Nephron progenitor cell (in vitro differentiated cells): ENCODE measurements at regions not wholly inside any gene's neighbourhood (a gene's known extent, or its start where the extent isn't known, plus 50 kb on each side); places are given as distances from the start of the nearest gene placed in this dataset.

Source experiments
- DNase-seq: peaks from one replicate; pipeline ENCODE4 v3.0.0; 2021
- H3K27ac Mint-ChIP-seq: 2 replicates; pipeline ENCODE4 v1.8.0; 2021; ENCODE audit warnings: mild to moderate bottlenecking, moderate library complexity, mixed read lengths
- H3K27me3 Mint-ChIP-seq: 2 replicates; pipeline ENCODE4 v1.8.0; 2021; ENCODE audit warnings: mild to moderate bottlenecking, low read depth, mixed read lengths; ENCODE audit not compliant: poor library complexity
- H3K36me3 Mint-ChIP-seq: 2 replicates; pipeline ENCODE4 v1.8.0; 2021; ENCODE audit warnings: low read depth, mixed read lengths
- H3K4me1 Mint-ChIP-seq: 2 replicates; pipeline ENCODE4 v1.8.0; 2021; ENCODE audit warnings: mixed read lengths
- H3K4me3 Mint-ChIP-seq: 2 replicates; pipeline ENCODE4 v1.8.0; 2021; ENCODE audit warnings: mild to moderate bottlenecking, moderate library complexity, mixed read lengths
- H3K9me3 Mint-ChIP-seq: 2 replicates; pipeline ENCODE4 v1.8.0; 2021; ENCODE audit warnings: mild to moderate bottlenecking, moderate library complexity, mixed read lengths
- TF ChIP-seq, protein P1 (sequence below): fragments of 200-600 bp; sonication (generic); IDR thresholded peaks from 2 replicates; pipeline ENCODE4 v1.5.0; 2021; ENCODE audit warnings: antibody characterized with exemption

DNA sequence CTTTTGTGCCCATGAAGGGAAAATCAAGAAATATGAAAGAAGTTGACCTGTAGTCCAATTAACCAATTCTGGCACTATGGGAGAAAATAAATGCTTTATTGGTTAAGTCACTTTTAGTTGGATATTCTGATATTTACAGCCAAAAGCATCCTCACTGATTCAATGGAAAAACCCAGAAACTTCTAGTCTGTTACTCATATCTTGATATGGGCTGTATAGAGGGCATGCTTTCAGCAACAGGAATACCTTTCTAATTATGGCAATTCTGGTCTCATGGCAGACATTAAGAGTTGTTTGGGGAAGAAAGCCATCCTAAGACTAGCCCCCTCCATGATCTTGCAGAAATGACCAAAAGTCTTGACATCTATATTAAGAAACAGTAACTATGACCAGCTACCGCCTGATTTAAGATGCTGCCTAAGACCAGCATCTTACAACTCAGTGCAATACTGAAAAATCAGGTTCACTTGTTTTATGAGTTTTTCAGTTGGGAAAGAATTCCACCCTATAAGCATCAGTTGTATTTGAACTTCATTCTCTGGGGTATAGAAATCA lies 91.5 kb upstream of the VAV3 start:
- H3K4me1 Mint-ChIP-seq, result peaks cover 36% of the 10 kb centered on the region
- peaks cover 9% of the 10 kb centered on the region for H3K36me3 Mint-ChIP-seq
- H3K27me3 Mint-ChIP-seq, result peaks cover 4% of the 10 kb centered on the region
- H3K4me3 Mint-ChIP-seq, result no peak overlapping the region
- no peak for DNase-seq
- no peak overlapping the region for H3K27ac Mint-ChIP-seq
- TF ChIP-seq, protein P1, sequence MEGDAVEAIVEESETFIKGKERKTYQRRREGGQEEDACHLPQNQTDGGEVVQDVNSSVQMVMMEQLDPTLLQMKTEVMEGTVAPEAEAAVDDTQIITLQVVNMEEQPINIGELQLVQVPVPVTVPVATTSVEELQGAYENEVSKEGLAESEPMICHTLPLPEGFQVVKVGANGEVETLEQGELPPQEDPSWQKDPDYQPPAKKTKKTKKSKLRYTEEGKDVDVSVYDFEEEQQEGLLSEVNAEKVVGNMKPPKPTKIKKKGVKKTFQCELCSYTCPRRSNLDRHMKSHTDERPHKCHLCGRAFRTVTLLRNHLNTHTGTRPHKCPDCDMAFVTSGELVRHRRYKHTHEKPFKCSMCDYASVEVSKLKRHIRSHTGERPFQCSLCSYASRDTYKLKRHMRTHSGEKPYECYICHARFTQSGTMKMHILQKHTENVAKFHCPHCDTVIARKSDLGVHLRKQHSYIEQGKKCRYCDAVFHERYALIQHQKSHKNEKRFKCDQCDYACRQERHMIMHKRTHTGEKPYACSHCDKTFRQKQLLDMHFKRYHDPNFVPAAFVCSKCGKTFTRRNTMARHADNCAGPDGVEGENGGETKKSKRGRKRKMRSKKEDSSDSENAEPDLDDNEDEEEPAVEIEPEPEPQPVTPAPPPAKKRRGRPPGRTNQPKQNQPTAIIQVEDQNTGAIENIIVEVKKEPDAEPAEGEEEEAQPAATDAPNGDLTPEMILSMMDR, result no peak
- peaks cover 18% of the 10 kb centered on the region for H3K9me3 Mint-ChIP-seq

- Mint-ChIP-seq H3K4me3 (no peak overlapping the region), H3K36me3 (peaks cover 7% of the 10 kb centered on the region)
Observed at GRCh38 chr1:108055387-108055786, 90.4 kb upstream of the VAV3 start.

DNA sequence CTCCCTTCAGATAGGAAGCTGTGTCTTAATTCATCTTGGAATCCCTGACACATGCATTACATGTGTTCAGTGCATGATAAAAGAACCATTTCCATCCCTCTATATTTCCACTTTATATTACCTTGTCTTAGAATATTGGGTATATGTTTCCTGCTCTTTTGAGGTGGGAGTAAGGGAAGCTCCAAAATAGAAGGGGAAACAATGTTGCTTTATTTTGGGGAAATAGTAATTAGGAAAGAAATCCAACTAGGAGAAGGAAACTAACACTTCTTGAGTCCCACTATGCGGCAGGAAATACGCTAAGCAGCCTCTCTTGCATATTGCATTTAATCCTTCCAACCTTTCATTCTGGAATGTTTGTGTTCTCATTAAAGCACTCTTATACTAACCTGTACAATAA lies 89.4 kb upstream of the VAV3 start:
- DNase-seq, result no peak
- TF ChIP-seq, protein P1, result no peak
- Mint-ChIP-seq H3K4me3 (no peak overlapping the region), H3K36me3 (no peaks in the 10 kb centered on the region), H3K4me1 (peaks cover 36% of the 10 kb centered on the region), H3K27me3 (peaks cover 3% of the 10 kb centered on the region), H3K27ac (no peak overlapping the region), H3K9me3 (peaks cover 8% of the 10 kb centered on the region)

More at GRCh38 chr1:108055387-108055786, 90.4 kb upstream of the VAV3 start:
- no peak for DNase-seq
- H3K4me1 Mint-ChIP-seq, result peaks cover 36% of the 10 kb centered on the region
- H3K9me3 Mint-ChIP-seq, result peaks cover 16% of the 10 kb centered on the region
- TF ChIP-seq, protein P1, result no peak
- H3K27me3 Mint-ChIP-seq, result peaks cover 3% of the 10 kb centered on the region
- no peak overlapping the region for H3K27ac Mint-ChIP-seq

DNA sequence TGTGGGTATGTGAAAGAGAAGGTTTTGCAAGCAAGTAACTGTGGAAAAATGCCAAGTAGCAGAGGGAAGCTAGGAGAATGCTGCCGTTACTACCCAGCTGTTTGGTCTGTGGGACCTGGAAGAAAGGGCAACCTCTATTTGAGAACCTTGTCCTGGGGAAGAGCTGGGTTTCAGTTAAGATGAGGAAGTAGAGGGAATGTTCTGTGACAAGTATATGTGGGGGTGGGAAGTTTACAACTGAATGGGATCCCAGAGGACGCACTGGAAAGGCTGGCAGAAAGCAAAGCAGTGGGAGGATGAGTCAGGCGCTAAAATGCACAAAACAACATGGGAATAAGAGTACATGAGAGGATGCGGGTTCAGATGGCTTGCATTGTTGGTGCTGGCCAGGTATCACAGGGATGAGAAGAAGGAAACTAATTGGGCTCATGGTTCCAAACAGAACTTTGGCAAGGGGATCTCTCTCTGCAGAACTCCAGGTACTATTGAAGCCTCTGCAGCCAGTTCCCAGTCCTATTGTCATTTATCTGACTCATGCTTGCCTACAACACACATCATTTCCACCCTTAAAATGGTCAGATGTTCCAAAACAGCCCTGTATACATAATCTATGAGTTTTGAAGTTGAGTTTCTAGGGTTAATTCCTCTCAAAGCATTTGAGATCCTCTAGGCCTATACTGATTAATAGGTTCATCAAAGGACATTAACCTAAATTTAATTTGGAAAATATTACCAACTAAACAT lies 88.5 kb upstream of the VAV3 start:
- Mint-ChIP-seq H3K4me1 (peaks cover 34% of the 10 kb centered on the region), H3K9me3 (peaks cover 4% of the 10 kb centered on the region), H3K27ac (no peak overlapping the region), H3K4me3 (no peak overlapping the region), H3K27me3 (no peaks in the 10 kb centered on the region), H3K36me3 (no peaks in the 10 kb centered on the region)
- DNase-seq, result no peak
- TF ChIP-seq, protein P1, result no peak

GRCh38 chr1:108051631-108052377 lies 86.8 kb upstream of the VAV3 start:
- Mint-ChIP-seq H3K27me3 (no peaks in the 10 kb centered on the region), H3K27ac (no peak overlapping the region), H3K9me3 (peaks cover 5% of the 10 kb centered on the region), H3K4me3 (no peak overlapping the region), H3K4me1 (peaks cover 26% of the 10 kb centered on the region), H3K36me3 (no peaks in the 10 kb centered on the region)
- TF ChIP-seq, protein P1, result no peak
- DNase-seq, result no peak
